Chondrocyte (in vitro differentiated cells): ENCODE measurements at regions not wholly inside any gene's neighbourhood (a gene's known extent, or its start where the extent isn't known, plus 50 kb on each side); places are given as distances from the start of the nearest gene placed in this dataset.

ENCODE experiments used
- DNase-seq: peaks from one replicate; pipeline ENCODE4 v3.0.0; 2021; ENCODE audit warnings: mixed read lengths, low spot score
- H3K27ac Mint-ChIP-seq: one replicate; pipeline ENCODE4 v1.8.0; 2021; ENCODE audit warnings: mild to moderate bottlenecking, moderate library complexity, mixed read lengths; ENCODE audit not compliant: unreplicated experiment
- H3K27me3 Mint-ChIP-seq: 2 replicates; pipeline ENCODE4 v1.8.0; 2021; ENCODE audit warnings: low read depth, mixed read lengths
- H3K36me3 Mint-ChIP-seq: 2 replicates; pipeline ENCODE4 v1.8.0; 2021; ENCODE audit warnings: low read depth, mixed read lengths
- H3K4me1 Mint-ChIP-seq: 2 replicates; pipeline ENCODE4 v1.8.0; 2021; ENCODE audit warnings: low read depth, mild to moderate bottlenecking, mixed read lengths
- H3K4me3 Mint-ChIP-seq: one replicate; pipeline ENCODE4 v1.8.0; 2021; ENCODE audit warnings: mild to moderate bottlenecking, moderate library complexity, mixed read lengths; ENCODE audit not compliant: unreplicated experiment
- H3K9me3 Mint-ChIP-seq: 2 replicates; pipeline ENCODE4 v1.8.0; 2021; ENCODE audit warnings: low read depth, mixed read lengths
- TF ChIP-seq, protein P1 (sequence below): fragments of 200-600 bp; sonication (generic); IDR thresholded peaks from 2 replicates; pipeline ENCODE4 v1.5.0; 2021; ENCODE audit warnings: antibody characterized with exemption, mild to moderate bottlenecking, moderate library complexity

DNA sequence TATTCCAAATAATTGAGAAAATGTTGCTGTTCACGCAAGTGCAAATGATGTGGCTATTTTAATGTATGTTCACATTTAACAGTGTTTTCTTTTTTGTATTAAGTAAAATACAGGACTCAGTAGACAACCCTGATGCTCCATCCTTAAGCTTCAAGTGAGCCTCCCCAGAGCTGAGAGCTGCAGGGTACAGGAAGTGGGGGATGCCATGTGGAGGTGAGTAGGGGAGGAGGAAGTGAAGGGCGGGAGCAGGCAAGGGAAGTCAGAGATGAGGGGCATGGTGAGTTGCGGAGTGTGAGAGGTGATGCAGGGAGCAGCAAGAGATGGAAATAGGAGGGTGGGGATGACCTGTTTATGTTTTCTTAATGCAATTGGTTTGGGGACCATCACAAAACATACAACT, 711.0 kb downstream of the UQCRFS1 start:
- Mint-ChIP-seq H3K27me3 (no peaks in the 10 kb centered on the region), H3K36me3 (no peaks in the 10 kb centered on the region), H3K4me1 (no peaks in the 10 kb centered on the region), H3K4me3 (no peak overlapping the region), H3K27ac (no peak overlapping the region), H3K9me3 (no peaks in the 10 kb centered on the region)
- TF ChIP-seq, protein P1, sequence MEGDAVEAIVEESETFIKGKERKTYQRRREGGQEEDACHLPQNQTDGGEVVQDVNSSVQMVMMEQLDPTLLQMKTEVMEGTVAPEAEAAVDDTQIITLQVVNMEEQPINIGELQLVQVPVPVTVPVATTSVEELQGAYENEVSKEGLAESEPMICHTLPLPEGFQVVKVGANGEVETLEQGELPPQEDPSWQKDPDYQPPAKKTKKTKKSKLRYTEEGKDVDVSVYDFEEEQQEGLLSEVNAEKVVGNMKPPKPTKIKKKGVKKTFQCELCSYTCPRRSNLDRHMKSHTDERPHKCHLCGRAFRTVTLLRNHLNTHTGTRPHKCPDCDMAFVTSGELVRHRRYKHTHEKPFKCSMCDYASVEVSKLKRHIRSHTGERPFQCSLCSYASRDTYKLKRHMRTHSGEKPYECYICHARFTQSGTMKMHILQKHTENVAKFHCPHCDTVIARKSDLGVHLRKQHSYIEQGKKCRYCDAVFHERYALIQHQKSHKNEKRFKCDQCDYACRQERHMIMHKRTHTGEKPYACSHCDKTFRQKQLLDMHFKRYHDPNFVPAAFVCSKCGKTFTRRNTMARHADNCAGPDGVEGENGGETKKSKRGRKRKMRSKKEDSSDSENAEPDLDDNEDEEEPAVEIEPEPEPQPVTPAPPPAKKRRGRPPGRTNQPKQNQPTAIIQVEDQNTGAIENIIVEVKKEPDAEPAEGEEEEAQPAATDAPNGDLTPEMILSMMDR: no peak
- DNase-seq: no peak

DNA sequence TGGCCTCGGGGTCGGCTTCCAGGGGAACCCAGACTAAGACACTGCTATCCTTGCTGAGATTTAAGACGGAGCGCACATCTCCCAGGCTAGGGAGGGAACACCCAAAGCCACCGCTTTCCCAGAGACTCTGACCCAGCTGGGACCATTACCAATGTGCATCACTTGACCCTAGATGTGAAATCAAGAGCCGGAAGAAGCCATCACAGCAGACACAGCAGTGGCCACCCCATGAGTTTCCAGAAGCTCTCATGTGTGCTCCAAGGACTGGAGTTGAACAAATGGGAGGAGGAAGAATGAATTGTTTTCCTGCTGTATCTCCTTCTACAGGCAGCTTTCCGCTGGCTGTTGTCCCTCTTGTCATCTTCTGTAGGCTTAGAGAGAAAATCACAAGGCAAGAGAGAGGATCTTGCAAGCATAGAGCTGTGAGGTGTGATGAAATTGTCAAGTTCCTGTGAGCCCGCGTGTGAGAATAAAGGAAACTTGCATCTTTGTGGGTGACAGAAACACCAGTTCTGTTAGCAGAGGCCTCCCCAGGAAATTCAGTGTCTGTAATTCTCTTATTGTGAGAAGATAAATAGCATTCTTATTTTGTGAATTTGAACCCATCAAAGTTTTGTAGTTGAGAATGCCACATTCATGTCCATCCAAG, 711.8 kb downstream of the UQCRFS1 start:
- DNase-seq: no peak
- H3K36me3 Mint-ChIP-seq: no peaks in the 10 kb centered on the region
- H3K27me3 Mint-ChIP-seq: no peaks in the 10 kb centered on the region
- TF ChIP-seq, protein P1: no peak
- H3K4me3 Mint-ChIP-seq: no peak overlapping the region
- no peak overlapping the region for H3K27ac Mint-ChIP-seq
- H3K4me1 Mint-ChIP-seq: no peaks in the 10 kb centered on the region
- H3K9me3 Mint-ChIP-seq: no peaks in the 10 kb centered on the region

DNA sequence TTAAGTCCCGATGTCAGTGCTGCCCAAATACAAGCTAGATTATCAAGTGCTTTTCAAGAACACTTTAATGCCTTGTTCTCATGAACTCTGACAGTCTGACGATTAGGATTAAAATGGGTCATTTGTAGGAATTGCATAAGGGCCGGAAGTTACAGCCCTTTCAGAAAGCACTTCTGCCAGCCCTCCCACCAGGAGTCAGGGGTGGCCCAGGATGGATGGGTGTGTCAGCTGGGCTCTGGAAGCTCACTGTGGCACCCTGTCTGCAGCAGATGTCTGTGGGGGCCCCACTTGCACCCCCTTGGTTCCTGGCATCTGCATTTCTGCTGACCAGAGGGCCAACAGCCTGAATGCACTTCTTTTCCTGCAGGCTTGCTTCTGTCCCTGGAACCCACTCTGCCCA, 712.7 kb downstream of the UQCRFS1 start:
- H3K36me3 Mint-ChIP-seq: no peaks in the 10 kb centered on the region
- TF ChIP-seq, protein P1: no peak
- no peaks in the 10 kb centered on the region for H3K9me3 Mint-ChIP-seq
- DNase-seq: no peak
- H3K27me3 Mint-ChIP-seq: no peaks in the 10 kb centered on the region
- H3K4me3 Mint-ChIP-seq: no peak overlapping the region
- no peaks in the 10 kb centered on the region for H3K4me1 Mint-ChIP-seq
- no peak overlapping the region for H3K27ac Mint-ChIP-seq

DNA sequence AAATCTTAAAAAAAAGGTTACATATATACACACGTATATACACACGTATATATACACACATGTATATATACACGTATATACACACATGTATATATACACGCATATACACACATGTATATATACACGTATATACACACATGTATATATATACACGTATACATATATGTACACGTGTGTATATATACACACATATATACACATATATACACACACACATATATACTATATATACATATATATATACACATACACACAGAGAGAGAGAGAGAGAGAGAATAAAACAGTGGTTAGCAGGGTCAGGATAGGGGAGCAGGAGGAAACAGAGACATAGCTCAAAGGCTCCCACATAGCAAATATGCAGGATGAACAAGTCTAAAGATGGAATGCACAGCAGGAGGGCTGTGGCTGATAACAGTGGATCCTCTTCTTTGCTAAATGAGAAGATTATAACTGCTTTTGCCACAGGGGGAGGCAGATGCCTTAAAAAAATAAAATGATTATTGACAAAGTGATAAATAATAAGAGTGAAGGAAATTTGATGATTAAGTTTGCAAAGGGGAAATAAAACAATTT, 714.5 kb downstream of the UQCRFS1 start:
- TF ChIP-seq, protein P1: no peak
- H3K4me1 Mint-ChIP-seq: no peaks in the 10 kb centered on the region
- no peak overlapping the region for H3K27ac Mint-ChIP-seq
- H3K4me3 Mint-ChIP-seq: no peak overlapping the region
- H3K9me3 Mint-ChIP-seq: no peaks in the 10 kb centered on the region
- no peaks in the 10 kb centered on the region for H3K27me3 Mint-ChIP-seq
- no peak for DNase-seq
- no peaks in the 10 kb centered on the region for H3K36me3 Mint-ChIP-seq

DNA sequence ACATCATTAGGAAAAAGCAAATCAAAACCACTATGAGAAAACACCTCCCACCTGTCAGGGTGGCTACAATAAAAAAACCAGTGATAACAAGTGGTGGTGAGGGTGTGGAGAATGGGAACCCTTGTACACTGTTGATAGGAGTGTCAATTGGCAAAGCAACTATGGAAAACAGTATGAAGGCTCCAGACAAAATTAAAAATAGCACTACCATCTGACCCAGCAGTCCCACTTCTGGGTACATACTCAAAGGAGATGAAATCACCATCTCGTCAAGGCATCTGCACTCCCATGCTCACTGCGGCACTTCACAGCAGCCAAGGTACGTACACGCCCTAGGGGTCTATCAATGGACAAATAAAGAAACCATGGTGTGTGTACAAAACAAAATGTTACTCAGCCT, 715.1 kb downstream of the UQCRFS1 start:
- H3K27ac Mint-ChIP-seq: no peak overlapping the region
- no peaks in the 10 kb centered on the region for H3K27me3 Mint-ChIP-seq
- TF ChIP-seq, protein P1: no peak
- no peaks in the 10 kb centered on the region for H3K4me1 Mint-ChIP-seq
- H3K9me3 Mint-ChIP-seq: no peaks in the 10 kb centered on the region
- no peak overlapping the region for H3K4me3 Mint-ChIP-seq
- no peaks in the 10 kb centered on the region for H3K36me3 Mint-ChIP-seq
- DNase-seq: no peak
